GM10266 (cell line): ENCODE measurements at regions not wholly inside any gene's neighbourhood (a gene's known extent, or its start where the extent isn't known, plus 50 kb on each side); places are given as distances from the start of the nearest gene placed in this dataset.

ENCODE experiments used
- DNase-seq: peaks from one replicate; pipeline ENCODE4 v3.0.0; 2012; ENCODE audit errors: extremely low spot score
- CTCF ChIP-seq: IDR thresholded peaks from 2 replicates; pipeline ENCODE4 v1.5.1; 2012; ENCODE audit warnings: mild to moderate bottlenecking, low read depth; ENCODE audit not compliant: control insufficient read depth, insufficient read depth; ENCODE audit errors: missing control alignments

DNA sequence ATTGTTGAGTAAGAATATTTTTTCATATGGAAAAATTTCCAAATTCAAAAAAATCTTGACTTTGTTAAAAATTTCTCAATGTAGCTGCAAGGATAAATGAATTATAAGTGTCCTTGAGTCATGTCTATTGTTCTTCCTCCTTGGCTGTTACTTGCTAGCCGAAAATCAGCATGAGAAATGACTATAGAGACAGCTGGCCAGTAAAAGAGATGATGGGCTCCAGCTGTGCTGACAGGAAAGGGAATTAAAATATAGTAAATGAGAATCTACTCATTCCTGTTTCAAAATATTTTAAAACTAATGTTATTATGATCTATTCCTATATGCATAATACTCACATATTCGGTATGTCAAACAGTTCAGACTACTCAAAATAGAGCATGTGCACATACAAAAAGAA, 1292.6 kb downstream of the BRINP3 start:
- no peak for DNase-seq

DNA sequence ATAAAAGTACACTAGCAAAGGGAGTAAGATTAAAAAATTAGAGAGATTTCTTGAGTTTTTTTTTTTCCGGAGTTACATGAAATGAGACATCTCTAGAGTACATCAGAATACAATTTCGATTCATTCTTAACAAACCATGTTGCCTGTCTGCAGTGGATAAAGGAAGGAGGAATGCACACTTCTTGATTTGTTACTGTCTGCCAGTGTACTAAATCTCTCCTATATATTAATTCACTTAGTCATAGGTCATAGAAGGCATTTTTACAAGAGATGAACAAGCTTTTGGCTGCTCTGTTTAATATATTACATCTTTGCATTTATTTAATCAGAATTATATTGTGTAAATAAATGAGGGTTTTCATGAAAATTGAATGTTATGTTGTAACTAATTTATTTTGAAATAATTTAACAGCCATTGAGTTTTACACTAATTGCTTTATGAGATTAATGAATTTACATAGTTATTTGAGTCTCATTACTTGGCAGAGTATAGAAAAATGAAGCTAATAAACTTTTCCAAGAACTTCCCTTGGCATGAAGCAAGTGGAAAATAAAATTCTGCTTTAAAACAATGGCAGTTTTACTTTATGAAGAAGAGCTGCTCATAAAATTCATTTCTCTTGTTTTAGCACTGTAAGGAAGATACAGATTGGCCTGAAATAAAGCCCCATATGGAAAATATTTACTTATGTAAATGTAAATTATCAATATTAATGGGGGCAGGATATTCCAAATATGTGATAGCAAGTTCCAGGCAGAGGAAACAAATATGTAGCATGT, 1284.7 kb downstream of the BRINP3 start:
- no peak for DNase-seq
- TF ChIP-seq CTCF, result no peak

More for the DNA sequence above, 1292.6 kb downstream of the BRINP3 start:
- no peak for TF ChIP-seq CTCF

DNA sequence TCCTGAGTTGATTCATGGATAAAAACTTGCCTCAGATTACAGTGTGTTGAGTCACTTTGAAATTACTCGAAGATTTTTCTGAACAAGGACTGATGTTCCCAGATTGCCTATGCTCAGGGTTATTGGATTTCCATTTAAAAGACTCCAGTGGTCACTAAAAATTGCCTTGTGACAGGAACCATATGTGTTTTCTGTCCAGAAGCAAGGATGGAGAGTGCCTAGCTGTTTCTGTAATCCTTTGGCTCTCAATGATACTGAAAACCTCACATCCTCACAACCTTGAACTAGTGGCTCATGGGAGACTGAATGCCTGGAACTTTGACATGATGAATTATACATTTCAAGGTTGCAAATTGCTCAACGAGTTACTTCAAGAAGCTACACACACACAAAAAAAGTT, 1271.8 kb downstream of the BRINP3 start:
- no peak for TF ChIP-seq CTCF
- DNase-seq, result no peak

DNA sequence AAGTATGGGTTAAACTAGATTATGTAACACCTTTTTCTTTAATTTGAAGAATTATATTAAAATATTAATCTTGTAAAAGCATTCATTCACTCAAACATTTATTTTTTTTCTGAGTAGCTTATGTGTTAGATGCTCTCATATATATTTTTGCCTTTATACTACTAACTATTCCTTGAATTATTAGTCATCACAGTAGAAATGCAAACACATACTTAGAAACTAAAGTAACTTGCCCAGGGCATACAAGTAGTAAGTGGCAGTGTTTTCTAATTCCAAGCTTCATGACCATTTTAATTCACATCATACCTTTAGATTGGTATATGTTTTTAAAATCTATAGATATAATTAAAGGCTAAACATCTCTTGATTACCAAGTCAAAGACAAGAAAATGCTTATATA, 1271.0 kb downstream of the BRINP3 start:
- TF ChIP-seq CTCF, result no peak
- DNase-seq, result no peak

DNA sequence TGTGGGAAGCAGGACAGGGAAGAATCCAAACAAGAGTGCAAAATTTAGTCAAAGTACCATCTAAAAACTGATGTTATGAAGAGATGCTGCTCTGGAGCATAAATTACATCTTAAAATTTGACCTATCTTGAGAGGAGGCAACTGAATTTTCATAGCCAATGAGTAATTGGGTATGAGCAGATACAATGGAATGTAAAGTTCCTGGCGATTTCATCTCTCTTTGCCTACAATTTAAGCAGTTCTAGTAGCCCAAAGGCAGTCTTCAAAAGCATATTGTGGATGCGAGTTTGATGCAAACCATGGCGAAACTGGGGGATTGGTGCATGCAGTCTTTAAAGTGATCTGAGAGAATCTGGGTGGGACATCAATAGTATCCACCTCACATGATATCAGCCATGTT, 1265.9 kb downstream of the BRINP3 start:
- no peak for DNase-seq
- no peak for TF ChIP-seq CTCF

DNA sequence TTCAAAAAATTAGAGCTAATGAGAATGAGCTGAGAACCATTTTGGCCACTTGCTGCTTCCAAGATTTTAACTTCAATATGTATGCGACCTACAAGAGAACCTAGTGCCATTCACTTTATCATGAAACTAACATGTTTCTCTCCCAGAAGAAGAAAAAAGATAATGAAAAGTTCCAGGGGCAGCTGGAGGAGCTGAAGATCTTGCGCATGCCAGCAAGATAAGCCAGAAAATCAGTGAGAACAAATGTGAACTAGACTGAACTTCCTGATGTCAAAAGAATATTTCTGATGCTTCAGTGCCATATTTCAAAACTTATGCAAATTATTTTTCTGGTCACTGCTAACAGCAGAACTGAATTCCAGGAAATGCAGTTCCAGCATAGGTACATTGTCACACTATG, 1265.1 kb downstream of the BRINP3 start:
- no peak for TF ChIP-seq CTCF
- no peak for DNase-seq

GRCh38 chr1:189216886-189217285, 1260.8 kb downstream of the BRINP3 start:
- TF ChIP-seq CTCF, result no peak
- no peak for DNase-seq
